ENCODE measurements at regions not wholly inside any gene's neighbourhood (a gene's known extent, or its start where the extent isn't known, plus 50 kb on each side); places are given as distances from the start of the nearest gene placed in this dataset.
"Not testable (repeated sequence)": the region's sequence is repeated elsewhere in the genome, so short reads cannot be mapped to it uniquely, and the experiment has no call there.

- ChIA-PET CTCF (interaction anchor here (1.2 kb wide), 1 partner anchor 54 kb away, joined by 5 read pairs; no protein-coding TSS in a partner anchor), POLR2A (no interaction called here)
- H3K36me3 Mint-ChIP-seq (ENCODE audit: low read depth) = no peaks in the 10 kb centered on the region
- H3K9me3 Mint-ChIP-seq (ENCODE audit: insufficient read depth) = no peaks in the 10 kb centered on the region
- H3K4me1 Mint-ChIP-seq (ENCODE audit: low read depth) = no peaks in the 10 kb centered on the region
- no peak for DNase-seq
- H3K4me3 Mint-ChIP-seq = no peak overlapping the region
- H3K27ac Mint-ChIP-seq = no peak overlapping the region
- no peak for ATAC-seq
- H3K27me3 Mint-ChIP-seq (ENCODE audit: low read depth) = no peaks in the 10 kb centered on the region
Measured at GRCh38 chr1:114032271-114033215, 53.3 kb downstream of the OLFML3 start.

GRCh38 chr1:114033216-114033706 is 54.0 kb downstream of the OLFML3 start:
- H3K9me3 Mint-ChIP-seq (ENCODE audit: insufficient read depth) = no peaks in the 10 kb centered on the region
- CTCF ChIA-PET = interaction anchor here (1.2 kb wide), 1 partner anchor 54 kb away, joined by 5 read pairs; no protein-coding TSS in a partner anchor
- H3K27me3 Mint-ChIP-seq (ENCODE audit: low read depth) = no peaks in the 10 kb centered on the region
- H3K36me3 Mint-ChIP-seq (ENCODE audit: low read depth) = no peaks in the 10 kb centered on the region
- no peak overlapping the region for H3K4me3 Mint-ChIP-seq
- DNase-seq (no peak), ATAC-seq (no peak)
- POLR2A ChIA-PET = no interaction called here
- H3K27ac Mint-ChIP-seq = no peak overlapping the region
- H3K4me1 Mint-ChIP-seq (ENCODE audit: low read depth) = no peaks in the 10 kb centered on the region

GRCh38 chr1:114033961-114034360 is 54.7 kb downstream of the OLFML3 start:
- H3K9me3 Mint-ChIP-seq (ENCODE audit: insufficient read depth) = no peaks in the 10 kb centered on the region
- no peak for ATAC-seq
- H3K4me1 Mint-ChIP-seq (ENCODE audit: low read depth) = no peaks in the 10 kb centered on the region
- ChIA-PET CTCF (interaction anchor here (0.6 to 1.2 kb wide), 2 partner anchors 55 to 187 kb away, joined by 3 to 5 read pairs; no protein-coding TSS in a partner anchor), POLR2A (no interaction called here)
- H3K4me3 Mint-ChIP-seq = no peak overlapping the region
- H3K27ac Mint-ChIP-seq = no peak overlapping the region
- no peaks in the 10 kb centered on the region for H3K36me3 Mint-ChIP-seq (ENCODE audit: low read depth)
- DNase-seq = no peak
- H3K27me3 Mint-ChIP-seq (ENCODE audit: low read depth) = no peaks in the 10 kb centered on the region

- ATAC-seq = no peak
Measured at GRCh38 chr1:114034567-114035303, 55.5 kb downstream of the OLFML3 start.

GRCh38 chr1:114035304-114035700 is 56.0 kb downstream of the OLFML3 start:
- ChIA-PET CTCF (interaction anchor here (1.4 kb wide), 1 partner anchor 247 kb away, joined by 4 read pairs; no protein-coding TSS in a partner anchor), POLR2A (interaction anchor here (0.7 kb wide), 1 partner anchor 61 kb away, joined by 4 read pairs; no protein-coding TSS in a partner anchor)
- H3K36me3 Mint-ChIP-seq (ENCODE audit: low read depth) = no peaks in the 10 kb centered on the region
- DNase-seq = no peak
- no peaks in the 10 kb centered on the region for H3K27me3 Mint-ChIP-seq (ENCODE audit: low read depth)
- no peak for ATAC-seq
- no peak overlapping the region for H3K27ac Mint-ChIP-seq
- H3K4me1 Mint-ChIP-seq (ENCODE audit: low read depth) = no peaks in the 10 kb centered on the region
- no peaks in the 10 kb centered on the region for H3K9me3 Mint-ChIP-seq (ENCODE audit: insufficient read depth)
- H3K4me3 Mint-ChIP-seq = no peak overlapping the region

More at GRCh38 chr1:114034567-114035303, 55.5 kb downstream of the OLFML3 start:
- POLR2A ChIA-PET = interaction anchor here (0.7 kb wide), 1 partner anchor 62 kb away, joined by 4 read pairs; no protein-coding TSS in a partner anchor
- Mint-ChIP-seq H3K27ac (no peak overlapping the region), H3K4me3 (no peak overlapping the region), H3K4me1 (ENCODE audit: low read depth) (no peaks in the 10 kb centered on the region), H3K36me3 (ENCODE audit: low read depth) (no peaks in the 10 kb centered on the region), H3K9me3 (ENCODE audit: insufficient read depth) (no peaks in the 10 kb centered on the region), H3K27me3 (ENCODE audit: low read depth) (no peaks in the 10 kb centered on the region)
- CTCF ChIA-PET = no interaction called here
- DNase-seq = no peak

GRCh38 chr1:114036841-114037630 is 57.8 kb downstream of the OLFML3 start:
- H3K9me3 Mint-ChIP-seq (ENCODE audit: insufficient read depth); POLR2A ChIA-PET; CTCF ChIA-PET: not testable (repeated sequence)

DNA sequence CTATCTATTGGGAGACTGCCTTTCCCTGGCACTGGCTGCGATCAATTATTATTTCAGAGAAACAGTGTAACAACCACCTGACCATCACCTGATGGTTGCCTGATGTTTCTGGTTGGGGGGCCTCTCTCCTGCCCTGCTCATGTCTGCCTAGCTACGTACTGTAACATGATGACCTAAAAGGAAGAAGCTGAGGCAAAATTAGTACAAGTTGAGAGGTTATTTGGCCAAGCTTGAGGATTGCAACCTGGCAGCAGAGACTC is 58.3 kb downstream of the OLFML3 start:
- POLR2A ChIA-PET = no interaction called here
- Mint-ChIP-seq H3K27ac (no peak overlapping the region), H3K27me3 (ENCODE audit: low read depth) (peaks cover 5% of the 10 kb centered on the region), H3K36me3 (ENCODE audit: low read depth) (no peaks in the 10 kb centered on the region), H3K4me3 (no peak overlapping the region), H3K9me3 (ENCODE audit: insufficient read depth) (no peaks in the 10 kb centered on the region), H3K4me1 (ENCODE audit: low read depth) (no peaks in the 10 kb centered on the region)
- ATAC-seq (no peak), DNase-seq (no peak)
- CTCF ChIA-PET = no interaction called here

More at GRCh38 chr1:114036841-114037630, 57.8 kb downstream of the OLFML3 start:
- not testable (repeated sequence) for H3K4me3 Mint-ChIP-seq; ATAC-seq; H3K4me1 Mint-ChIP-seq (ENCODE audit: low read depth); DNase-seq; H3K36me3 Mint-ChIP-seq (ENCODE audit: low read depth); H3K27me3 Mint-ChIP-seq (ENCODE audit: low read depth); H3K27ac Mint-ChIP-seq

DNA sequence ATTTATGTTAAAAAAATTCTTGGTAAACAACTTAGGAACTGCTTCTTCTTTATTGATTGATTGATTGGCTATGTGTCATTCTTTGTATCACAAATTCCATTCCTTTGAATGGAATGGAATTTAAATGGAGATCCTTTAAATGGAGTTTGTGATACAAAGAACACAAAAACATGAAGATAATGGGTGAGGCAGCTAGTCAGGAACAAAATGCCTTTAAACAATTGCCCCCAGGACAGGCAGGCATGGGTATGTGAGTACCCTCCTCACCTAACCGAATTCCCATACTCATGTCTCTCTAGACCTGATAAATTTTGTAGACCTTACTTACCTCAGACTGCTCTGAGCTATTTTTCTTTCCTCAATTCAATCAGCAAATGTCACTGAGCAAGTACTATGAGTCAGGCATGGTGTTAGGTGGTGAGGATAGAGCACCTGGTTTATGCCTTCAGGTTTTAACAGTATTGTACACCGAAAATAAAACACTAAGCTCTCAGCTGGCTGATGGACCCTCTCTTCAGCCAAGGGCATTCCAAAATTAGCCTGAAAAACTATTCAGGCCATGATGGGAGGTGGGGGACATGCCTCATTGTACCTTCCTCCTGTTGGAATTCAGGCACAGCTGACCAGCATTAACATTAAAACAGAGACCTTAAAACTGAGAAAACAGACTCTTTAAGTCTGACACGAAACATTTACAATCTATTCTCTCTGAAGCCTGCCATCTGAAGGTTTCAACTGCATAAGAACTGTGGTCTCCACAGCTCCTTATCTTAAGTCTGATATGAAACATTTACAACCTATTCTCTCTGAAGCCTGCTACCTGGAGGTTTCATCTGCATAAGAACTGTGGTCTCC is 58.9 kb downstream of the OLFML3 start:
- Mint-ChIP-seq H3K4me1 (ENCODE audit: low read depth) (no peaks in the 10 kb centered on the region), H3K4me3 (no peak overlapping the region), H3K36me3 (ENCODE audit: low read depth) (no peaks in the 10 kb centered on the region), H3K27me3 (ENCODE audit: low read depth) (peaks cover 5% of the 10 kb centered on the region), H3K9me3 (ENCODE audit: insufficient read depth) (no peaks in the 10 kb centered on the region), H3K27ac (no peak overlapping the region)
- DNase-seq (no peak), ATAC-seq (no peak)
- POLR2A ChIA-PET = no interaction called here
- CTCF ChIA-PET = no interaction called here
